Panc1 (cell line): ENCODE measurements at regions not wholly inside any gene's neighbourhood (a gene's known extent, or its start where the extent isn't known, plus 50 kb on each side); places are given as distances from the start of the nearest gene placed in this dataset.

Source experiments
- ATAC-seq: fragments of 200-7000 bp; cut with Tn5 transposase; 2 replicates; pipeline ENCODE4 v1.9.1; 2020; ENCODE audit warnings: mild to moderate bottlenecking, moderate library complexity
- BruUV-seq: library from RNA; stranded (reverse); fragments of 400-500 nt; replicated peaks from 2 replicates; lab custom pipeline; 2021; lab: Mats Ljungman, UMichigan
- CTCF ChIA-PET: fragments of 300-600 bp; sonication (Branson Sonifier 250); formaldehyde crosslinking; loops from one replicate; lab custom pipeline; 2022; ENCODE audit warnings: antibody characterized with exemption; lab: Charles Lee
- POLR2A ChIA-PET: fragments of 300-600 bp; sonication (Branson Sonifier 250); formaldehyde crosslinking; loops from one replicate; lab custom pipeline; 2022; ENCODE audit warnings: antibody characterized with exemption; lab: Charles Lee
- DNase-seq: peaks from one replicate; pipeline ENCODE4 v3.0.0-alpha.2; 2010; ENCODE audit warnings: low read depth, low spot score
- H3K27ac ChIP-seq: 2 replicates; pipeline ENCODE4 v1.5.1; 2011; ENCODE audit warnings: mild to moderate bottlenecking, low read length, inconsistent platforms
- H3K27me3 ChIP-seq: fragments of 200-500 bp; sonication (Bioruptor generic); 2 replicates; pipeline ENCODE4 v1.6.0; 2014; ENCODE audit warnings: low read length, inconsistent platforms; ENCODE audit not compliant: control insufficient read depth, insufficient read depth
- H3K36me3 ChIP-seq: fragments of 200-500 bp; sonication (Bioruptor generic); 2 replicates; pipeline ENCODE4 v1.5.1; 2014; ENCODE audit warnings: inconsistent platforms, mild to moderate bottlenecking, low read length, moderate library complexity; ENCODE audit not compliant: control insufficient read depth, insufficient read depth
- H3K4me1 ChIP-seq: 2 replicates; pipeline ENCODE4 v1.5.1; 2011; ENCODE audit warnings: inconsistent platforms, mild to moderate bottlenecking, low read length, moderate library complexity; ENCODE audit not compliant: control insufficient read depth, insufficient read depth
- H3K4me3 ChIP-seq, 2 experiments: 2 replicates each; pipeline ENCODE4 v1.5.1; 2011 to 2012; ENCODE audit warnings: low read depth in 2 of 2, low read length in 2 of 2, mild to moderate bottlenecking in 2 of 2, inconsistent platforms in 1 of 2, moderate library complexity in 1 of 2
- H3K9me3 ChIP-seq: fragments of 200-500 bp; sonication (Bioruptor generic); 2 replicates; pipeline ENCODE4 v1.5.1; 2014; ENCODE audit warnings: low read depth, mild to moderate bottlenecking, inconsistent platforms, low read length, moderate library complexity; ENCODE audit not compliant: control insufficient read depth, insufficient read depth
- CTCF ChIP-seq: fragments of 450-650 bp; IDR thresholded peaks from 2 replicates; pipeline ENCODE4 v1.5.1; 2017; ENCODE audit warnings: mild to moderate bottlenecking
- POLR2AphosphoS5 ChIP-seq: IDR thresholded peaks from 2 replicates; pipeline ENCODE4 v1.6.1; 2012; ENCODE audit warnings: mild to moderate bottlenecking, low read depth, low read length, moderate library complexity
- REST ChIP-seq, 2 experiments: IDR thresholded peaks; 2 replicates each; pipeline ENCODE4 v1.6.1; 2011 to 2012; ENCODE audit warnings: low read depth in 2 of 2, control low read depth in 1 of 2, low read length in 1 of 2, mild to moderate bottlenecking in 1 of 2, moderate library complexity in 1 of 2; ENCODE audit not compliant: insufficient read depth in 1 of 2
- SIN3A ChIP-seq: IDR thresholded peaks from 2 replicates; pipeline ENCODE4 v1.6.1; 2012; ENCODE audit warnings: low read depth, mild to moderate bottlenecking, low read length, moderate library complexity, borderline replicate concordance; ENCODE audit not compliant: insufficient read depth
- TCF7L2 ChIP-seq: IDR thresholded peaks from 2 replicates; pipeline ENCODE4 v1.6.1; 2011; ENCODE audit warnings: mild to moderate bottlenecking, low read depth, low read length, inconsistent platforms
- in situ Hi-C: cut with HindIII; loops from 2 replicates; pipeline ENCODE4 v1.10.0; 2016; ENCODE audit warnings: low sequenced_read_pairs, low pct_unique_long_range_greater_than_20kb
- intact Hi-C: fragments of 100-400 bp; cut with micrococcal nuclease; formaldehyde crosslinking; loops from one replicate; pipeline ENCODE4 v1.10.0; 2022; ENCODE audit not compliant: unreplicated experiment

GRCh38 chr7:89914711-89915110 is 239.6 kb upstream of the STEAP1 start:
- POLR2A ChIA-PET: no interaction called here

GRCh38 chr7:89926194-89926593 is 228.1 kb upstream of the STEAP1 start:
- intact Hi-C loops: no loop called here
- POLR2A ChIA-PET: no interaction called here
- H3K9me3 ChIP-seq: no peaks in the 10 kb centered on the region
- TF ChIP-seq POLR2AphosphoS5: no peak
- TF ChIP-seq TCF7L2: no peak
- no peak for TF ChIP-seq CTCF
- CTCF ChIA-PET: no interaction called here
- ATAC-seq (no peak), DNase-seq (no peak)
- H3K4me1 ChIP-seq: no peaks in the 10 kb centered on the region
- H3K27me3 ChIP-seq: no peaks in the 10 kb centered on the region
- no peak overlapping the region for H3K27ac ChIP-seq
- in situ Hi-C loops: no loop called here
- H3K4me3 ChIP-seq: no peak overlapping the region
- BruUV-seq: no TSS peak
- no peaks in the 10 kb centered on the region for H3K36me3 ChIP-seq

More at GRCh38 chr7:89914711-89915110, 239.6 kb upstream of the STEAP1 start:
- Histone ChIP-seq H3K27ac (no peak overlapping the region), H3K4me3 (no peak overlapping the region), H3K9me3 (no peaks in the 10 kb centered on the region), H3K27me3 (no peaks in the 10 kb centered on the region), H3K36me3 (no peaks in the 10 kb centered on the region), H3K4me1 (no peaks in the 10 kb centered on the region)
- no peak for DNase-seq
- CTCF ChIA-PET: no interaction called here
- in situ Hi-C loops: no loop called here
- intact Hi-C loops: no loop called here
- BruUV-seq: no TSS peak
- no peak for ATAC-seq
- no peak for TF ChIP-seq REST (IDR thresholded peaks at IDR 0.05; ENCODE audit: insufficient read depth in 1 of 2, low read depth in 2 of 2, low read length in 1 of 2)
- no peak for TF ChIP-seq SIN3A
- TF ChIP-seq POLR2AphosphoS5: no peak
- TF ChIP-seq TCF7L2: no peak
- TF ChIP-seq CTCF: no peak

DNA sequence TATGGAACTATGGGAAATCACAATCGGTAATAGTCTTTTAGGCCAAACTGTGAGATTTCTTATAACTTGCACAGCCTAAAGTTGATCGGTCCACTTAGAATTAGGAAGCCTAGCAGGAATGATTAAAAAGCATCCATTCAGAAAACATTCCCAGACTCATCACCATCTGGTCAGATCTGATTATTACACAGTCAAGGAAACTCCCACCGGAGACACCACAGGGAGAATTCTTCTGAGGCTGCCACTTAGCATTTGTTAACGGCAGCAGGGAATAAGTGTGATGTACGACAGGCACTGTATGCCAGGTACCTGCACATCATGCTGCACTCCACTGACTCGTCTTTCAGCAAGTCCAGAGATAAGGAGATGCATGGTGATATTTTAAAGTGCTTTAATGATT is 227.6 kb upstream of the STEAP1 start:
- Histone ChIP-seq H3K9me3 (no peaks in the 10 kb centered on the region), H3K4me1 (no peaks in the 10 kb centered on the region), H3K36me3 (no peaks in the 10 kb centered on the region), H3K4me3 (no peak overlapping the region), H3K27me3 (no peaks in the 10 kb centered on the region), H3K27ac (no peak overlapping the region)
- BruUV-seq: no TSS peak
- POLR2A ChIA-PET: no interaction called here
- intact Hi-C loops (no loop called here), in situ Hi-C loops (no loop called here)
- no peak for DNase-seq
- CTCF ChIA-PET: no interaction called here
- ATAC-seq: no peak
- TF ChIP-seq POLR2AphosphoS5: no peak
- no peak for TF ChIP-seq REST (IDR thresholded peaks at IDR 0.05; ENCODE audit: insufficient read depth in 1 of 2, low read depth in 2 of 2, low read length in 1 of 2)
- no peak for TF ChIP-seq SIN3A
- no peak for TF ChIP-seq CTCF
- TF ChIP-seq TCF7L2: no peak
